ENCODE measurements at regions not wholly inside any gene's neighbourhood (a gene's known extent, or its start where the extent isn't known, plus 50 kb on each side); places are given as distances from the start of the nearest gene placed in this dataset.

GRCh38 chr2:226420646-226421045, 379.0 kb downstream of the IRS1 start:
- no peak overlapping the region for H3K27ac Mint-ChIP-seq
- H3K36me3 Mint-ChIP-seq, result no peaks in the 10 kb centered on the region
- no peak overlapping the region for H3K4me3 Mint-ChIP-seq
- peaks cover 12% of the 10 kb centered on the region for H3K4me1 Mint-ChIP-seq
- H3K27me3 Mint-ChIP-seq, result no peaks in the 10 kb centered on the region
- no peaks in the 10 kb centered on the region for H3K9me3 Mint-ChIP-seq
- ATAC-seq, result no peak

- H3K4me1 Mint-ChIP-seq, result peaks cover 5% of the 10 kb centered on the region
- ATAC-seq, result no peak
- no peak overlapping the region for H3K4me3 Mint-ChIP-seq
- no peaks in the 10 kb centered on the region for H3K9me3 Mint-ChIP-seq
- H3K27ac Mint-ChIP-seq, result no peak overlapping the region
- no peaks in the 10 kb centered on the region for H3K27me3 Mint-ChIP-seq
- H3K36me3 Mint-ChIP-seq, result no peaks in the 10 kb centered on the region
Observed at GRCh38 chr2:226418521-226418920, 381.1 kb downstream of the IRS1 start.

GRCh38 chr2:226414335-226414734, 385.3 kb downstream of the IRS1 start:
- Mint-ChIP-seq H3K9me3 (no peaks in the 10 kb centered on the region), H3K27ac (no peak overlapping the region), H3K4me3 (no peak overlapping the region), H3K36me3 (no peaks in the 10 kb centered on the region), H3K4me1 (no peaks in the 10 kb centered on the region), H3K27me3 (peaks cover 2% of the 10 kb centered on the region)
- no peak for ATAC-seq

GRCh38 chr2:226413498-226414130, 386.0 kb downstream of the IRS1 start:
- H3K27me3 Mint-ChIP-seq, result peaks cover 9% of the 10 kb centered on the region
- no peak for ATAC-seq
- H3K9me3 Mint-ChIP-seq, result no peaks in the 10 kb centered on the region
- H3K4me3 Mint-ChIP-seq, result no peak overlapping the region
- H3K4me1 Mint-ChIP-seq, result no peaks in the 10 kb centered on the region
- H3K27ac Mint-ChIP-seq, result no peak overlapping the region
- H3K36me3 Mint-ChIP-seq, result no peaks in the 10 kb centered on the region

GRCh38 chr2:226411727-226412360, 387.8 kb downstream of the IRS1 start:
- no peaks in the 10 kb centered on the region for H3K4me1 Mint-ChIP-seq
- H3K9me3 Mint-ChIP-seq, result no peaks in the 10 kb centered on the region
- no peaks in the 10 kb centered on the region for H3K36me3 Mint-ChIP-seq
- H3K4me3 Mint-ChIP-seq, result no peak overlapping the region
- ATAC-seq, result no peak
- H3K27ac Mint-ChIP-seq, result no peak overlapping the region
- H3K27me3 Mint-ChIP-seq, result peaks cover 15% of the 10 kb centered on the region

GRCh38 chr2:226411205-226411604, 388.4 kb downstream of the IRS1 start:
- Mint-ChIP-seq H3K4me1 (no peaks in the 10 kb centered on the region), H3K36me3 (no peaks in the 10 kb centered on the region), H3K4me3 (no peak overlapping the region), H3K27me3 (peaks cover 15% of the 10 kb centered on the region), H3K27ac (no peak overlapping the region), H3K9me3 (no peaks in the 10 kb centered on the region)
- ATAC-seq, result no peak

DNA sequence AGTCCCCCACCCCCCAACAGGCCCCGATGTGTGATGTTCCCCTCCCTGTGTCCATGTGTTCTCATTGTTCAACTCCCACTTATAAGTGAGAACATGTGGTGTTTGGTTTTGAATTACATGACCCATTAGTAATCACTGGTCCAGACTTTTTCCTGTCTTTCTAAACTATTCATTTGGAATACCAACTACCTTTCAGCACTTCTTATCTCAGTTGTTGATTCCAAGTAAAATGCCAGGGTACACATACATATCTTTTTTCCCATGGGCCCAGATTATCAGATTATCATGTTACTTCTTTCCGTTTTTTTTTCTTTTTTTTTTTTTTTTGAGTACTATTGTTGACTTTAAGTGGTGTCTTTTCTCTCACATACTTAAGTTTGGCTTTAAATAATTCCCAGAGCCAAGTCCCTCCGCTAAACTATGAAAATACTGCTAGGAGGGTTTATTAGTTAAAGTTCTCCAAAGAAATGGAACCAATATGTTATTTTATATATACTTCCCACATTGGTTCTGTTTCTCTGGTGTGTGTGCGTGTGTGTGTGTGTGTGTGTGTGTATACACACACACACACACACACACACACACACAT, 389.3 kb downstream of the IRS1 start:
- H3K27ac Mint-ChIP-seq, result no peak overlapping the region
- H3K27me3 Mint-ChIP-seq, result peaks cover 15% of the 10 kb centered on the region
- no peaks in the 10 kb centered on the region for H3K36me3 Mint-ChIP-seq
- ATAC-seq, result no peak
- H3K4me3 Mint-ChIP-seq, result no peak overlapping the region
- no peaks in the 10 kb centered on the region for H3K9me3 Mint-ChIP-seq
- no peaks in the 10 kb centered on the region for H3K4me1 Mint-ChIP-seq

DNA sequence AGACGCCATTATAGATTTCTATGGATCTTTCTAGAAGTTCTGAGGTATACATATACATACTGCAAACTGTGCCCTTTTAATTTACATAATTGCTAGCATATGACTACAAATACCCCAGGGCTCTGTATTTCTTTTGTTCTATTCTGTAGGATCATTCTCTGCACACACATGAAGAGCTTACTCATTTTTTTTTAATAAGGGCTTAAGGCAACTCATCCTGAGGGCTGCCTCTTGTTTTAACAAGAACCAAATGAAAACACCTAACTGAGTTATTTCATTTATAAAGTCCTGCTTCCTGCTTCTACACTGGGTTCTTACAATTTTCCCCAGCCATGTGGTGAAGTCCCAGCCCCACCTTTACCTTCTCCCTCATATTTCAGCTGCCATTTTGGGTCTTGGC, 390.5 kb downstream of the IRS1 start:
- Mint-ChIP-seq H3K36me3 (no peaks in the 10 kb centered on the region), H3K4me1 (no peaks in the 10 kb centered on the region), H3K27ac (no peak overlapping the region), H3K4me3 (no peak overlapping the region), H3K27me3 (peaks cover 15% of the 10 kb centered on the region), H3K9me3 (no peaks in the 10 kb centered on the region)
- ATAC-seq, result no peak

GRCh38 chr2:226408141-226408540, 391.5 kb downstream of the IRS1 start:
- H3K4me1 Mint-ChIP-seq, result no peaks in the 10 kb centered on the region
- H3K36me3 Mint-ChIP-seq, result no peaks in the 10 kb centered on the region
- H3K27me3 Mint-ChIP-seq, result peaks cover 15% of the 10 kb centered on the region
- H3K4me3 Mint-ChIP-seq, result no peak overlapping the region
- no peaks in the 10 kb centered on the region for H3K9me3 Mint-ChIP-seq
- no peak overlapping the region for H3K27ac Mint-ChIP-seq
- ATAC-seq, result no peak

DNA sequence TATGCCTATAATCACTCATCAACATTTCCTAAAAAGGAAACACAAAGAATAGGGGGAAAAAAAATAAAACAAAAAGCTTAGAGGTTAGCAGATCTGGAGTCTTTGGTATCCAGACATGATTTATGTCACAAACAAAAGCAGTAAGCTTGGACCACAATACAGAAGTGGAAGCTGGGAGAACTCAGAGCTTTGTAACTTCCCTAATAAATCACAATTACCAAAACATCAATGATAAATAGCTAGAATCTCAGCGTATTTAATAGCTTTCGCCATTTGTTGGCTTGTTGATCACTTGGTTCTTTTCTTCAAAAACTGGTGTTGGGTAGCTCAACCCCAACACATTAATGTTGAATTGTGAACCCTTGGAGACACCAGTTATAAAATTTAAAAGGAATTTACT, 392.5 kb downstream of the IRS1 start:
- Mint-ChIP-seq H3K36me3 (no peaks in the 10 kb centered on the region), H3K27me3 (peaks cover 15% of the 10 kb centered on the region), H3K4me3 (no peak overlapping the region), H3K9me3 (no peaks in the 10 kb centered on the region), H3K4me1 (no peaks in the 10 kb centered on the region), H3K27ac (no peak overlapping the region)
- no peak for ATAC-seq

- no peaks in the 10 kb centered on the region for H3K9me3 Mint-ChIP-seq
- no peaks in the 10 kb centered on the region for H3K4me1 Mint-ChIP-seq
- no peak overlapping the region for H3K4me3 Mint-ChIP-seq
- no peak for ATAC-seq
- peaks cover 15% of the 10 kb centered on the region for H3K27me3 Mint-ChIP-seq
- H3K36me3 Mint-ChIP-seq, result no peaks in the 10 kb centered on the region
- no peak overlapping the region for H3K27ac Mint-ChIP-seq
Observed at GRCh38 chr2:226405465-226405864, 394.2 kb downstream of the IRS1 start.

- Mint-ChIP-seq H3K4me3 (no peak overlapping the region), H3K36me3 (no peaks in the 10 kb centered on the region), H3K27ac (no peak overlapping the region), H3K27me3 (peaks cover 3% of the 10 kb centered on the region), H3K4me1 (no peaks in the 10 kb centered on the region), H3K9me3 (no peaks in the 10 kb centered on the region)
- ATAC-seq, result no peak
Observed at GRCh38 chr2:226403369-226403768, 396.3 kb downstream of the IRS1 start.

- Mint-ChIP-seq H3K27ac (no peak overlapping the region), H3K4me1 (no peaks in the 10 kb centered on the region), H3K27me3 (no peaks in the 10 kb centered on the region), H3K9me3 (no peaks in the 10 kb centered on the region), H3K4me3 (no peak overlapping the region), H3K36me3 (no peaks in the 10 kb centered on the region)
- no peak for ATAC-seq
Observed at GRCh38 chr2:226399006-226399405, 400.6 kb downstream of the IRS1 start.

DNA sequence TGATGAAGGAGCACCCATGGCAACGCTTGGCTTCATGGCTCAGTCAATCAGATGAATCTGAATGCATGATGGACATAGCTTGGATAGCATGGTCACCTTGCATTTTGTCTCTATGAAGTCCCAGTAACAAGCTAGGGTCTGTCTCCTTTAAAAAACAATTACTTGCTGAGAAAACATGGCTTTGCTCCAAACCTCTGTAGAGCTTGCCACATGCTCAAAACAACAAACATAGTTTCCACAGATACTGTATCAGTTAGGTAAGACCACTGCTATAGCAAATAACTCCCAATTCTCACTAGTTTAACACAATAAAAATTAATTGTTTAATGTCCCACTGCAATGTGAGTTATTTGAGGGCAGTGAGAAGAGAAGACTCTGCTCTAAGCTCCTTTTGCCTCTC, 401.0 kb downstream of the IRS1 start:
- H3K27ac Mint-ChIP-seq, result no peak overlapping the region
- H3K9me3 Mint-ChIP-seq, result no peaks in the 10 kb centered on the region
- no peak overlapping the region for H3K4me3 Mint-ChIP-seq
- H3K27me3 Mint-ChIP-seq, result no peaks in the 10 kb centered on the region
- no peaks in the 10 kb centered on the region for H3K36me3 Mint-ChIP-seq
- no peaks in the 10 kb centered on the region for H3K4me1 Mint-ChIP-seq
- no peak for ATAC-seq

DNA sequence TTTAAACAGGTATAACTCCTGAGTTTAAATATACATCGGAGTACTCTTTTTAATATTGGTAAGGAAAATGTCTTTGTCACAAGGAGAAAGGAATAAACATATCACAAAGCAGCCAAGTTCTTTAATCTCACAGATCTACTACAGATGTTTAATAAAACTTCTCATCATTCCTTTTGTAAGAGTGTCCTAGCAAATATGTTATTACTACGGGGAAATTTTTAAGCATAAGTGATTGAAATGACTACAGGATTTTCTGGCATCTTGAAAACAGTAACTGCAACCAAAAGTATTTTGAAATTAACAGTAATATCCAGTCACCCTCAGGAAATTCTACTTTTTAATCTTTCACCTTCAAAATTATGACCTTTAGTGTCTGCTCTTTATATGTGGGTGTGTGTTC, 403.1 kb downstream of the IRS1 start:
- H3K4me3 Mint-ChIP-seq, result no peak overlapping the region
- no peaks in the 10 kb centered on the region for H3K27me3 Mint-ChIP-seq
- no peaks in the 10 kb centered on the region for H3K4me1 Mint-ChIP-seq
- ATAC-seq, result no peak
- no peaks in the 10 kb centered on the region for H3K9me3 Mint-ChIP-seq
- no peak overlapping the region for H3K27ac Mint-ChIP-seq
- H3K36me3 Mint-ChIP-seq, result no peaks in the 10 kb centered on the region

- no peaks in the 10 kb centered on the region for H3K4me1 Mint-ChIP-seq
- no peak for ATAC-seq
- H3K27me3 Mint-ChIP-seq, result no peaks in the 10 kb centered on the region
- H3K27ac Mint-ChIP-seq, result no peak overlapping the region
- H3K36me3 Mint-ChIP-seq, result no peaks in the 10 kb centered on the region
- no peak overlapping the region for H3K4me3 Mint-ChIP-seq
- no peaks in the 10 kb centered on the region for H3K9me3 Mint-ChIP-seq
Observed at GRCh38 chr2:226387499-226387942, 412.1 kb downstream of the IRS1 start.
